NCI-H1417 (cell line): ENCODE measurements at regions not wholly inside any gene's neighbourhood (a gene's known extent, or its start where the extent isn't known, plus 50 kb on each side); places are given as distances from the start of the nearest gene placed in this dataset.
"Not testable (repeated sequence)": the region's sequence is repeated elsewhere in the genome, so short reads cannot be mapped to it uniquely, and the experiment has no call there.

ENCODE experiments used
- DNase-seq, 3 experiments: peaks; one replicate each; lab custom pipeline; 2025; lab: John Stamatoyannopoulos, UW

DNA sequence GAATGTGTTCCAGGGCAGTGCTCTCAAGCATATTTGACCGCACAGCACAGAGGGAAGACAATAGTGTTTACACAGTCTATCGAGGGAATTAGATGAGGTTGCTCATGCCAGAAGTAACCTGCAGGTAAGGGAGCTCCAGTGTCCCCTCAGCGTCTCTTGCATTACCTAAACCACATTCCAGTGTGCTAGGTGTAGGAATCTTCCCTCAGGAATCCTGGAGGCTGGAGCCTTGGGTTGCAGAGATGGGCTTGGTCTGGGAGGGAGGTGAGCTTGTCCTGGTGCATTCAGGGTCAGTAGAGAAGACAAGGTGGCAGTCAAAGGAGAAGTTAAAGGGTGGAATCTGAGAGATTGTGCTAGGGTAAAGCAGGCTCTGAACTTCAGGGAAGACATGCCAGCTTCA is 56.3 kb downstream of the SOX14 start:
- no peak for DNase-seq

DNA sequence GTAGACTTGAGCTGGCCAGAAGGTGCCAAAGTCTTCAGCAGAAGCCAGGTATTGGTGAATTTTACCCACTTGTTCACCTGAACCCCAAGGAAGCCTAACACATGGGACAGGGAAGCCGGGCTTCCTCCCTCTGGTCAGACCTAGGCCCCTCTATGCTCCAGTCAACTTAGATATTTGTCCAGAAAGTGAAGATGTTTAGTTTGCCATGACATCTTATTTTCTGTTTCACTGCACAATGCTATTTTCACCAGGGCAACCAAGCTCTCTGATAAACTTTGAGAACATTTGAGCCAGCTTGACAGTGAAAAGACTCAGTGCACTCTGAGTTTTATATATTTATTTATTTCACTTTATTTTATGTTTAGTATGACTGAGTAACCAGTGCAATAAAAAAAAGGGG is 71.0 kb downstream of the SOX14 start:
- no peak for DNase-seq

DNA sequence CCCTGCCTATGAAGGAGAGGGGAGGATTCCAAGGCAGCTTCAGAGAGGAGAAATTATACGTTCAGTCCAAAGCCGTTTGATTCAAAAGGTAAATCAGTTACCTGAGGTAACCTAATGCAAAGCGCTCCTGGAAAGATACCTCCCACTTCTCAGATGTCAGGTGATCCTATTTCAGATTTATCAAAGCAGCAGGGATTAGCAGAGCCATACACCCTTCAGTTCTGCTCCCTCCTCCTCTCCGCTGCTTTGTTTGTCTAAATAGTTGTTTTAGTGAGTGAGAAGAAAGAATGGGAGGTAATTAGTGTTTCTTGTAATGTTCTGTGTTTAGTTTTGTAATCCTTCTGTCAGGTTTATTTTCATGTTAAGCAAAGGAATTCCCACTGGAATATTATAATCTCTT is 81.1 kb downstream of the SOX14 start:
- DNase-seq = no peak

DNA sequence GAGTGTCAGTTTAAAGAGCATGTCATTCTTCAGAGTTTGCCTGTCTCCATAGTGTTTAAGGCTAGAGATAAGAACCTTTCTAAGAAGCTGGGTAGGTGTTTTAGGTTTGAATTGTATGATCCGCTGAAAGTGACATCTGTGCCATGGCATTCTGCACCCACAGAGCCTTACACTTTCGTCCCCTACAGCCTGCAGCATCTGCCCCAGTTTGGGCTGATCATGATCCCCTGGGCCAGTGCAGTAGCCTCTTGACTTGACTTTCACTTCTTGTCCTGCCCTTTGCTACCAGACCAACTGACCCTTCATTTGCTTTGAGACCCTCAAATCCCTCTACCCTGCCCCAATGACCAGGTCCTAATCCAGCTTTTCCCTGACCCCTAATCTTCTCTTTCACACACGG is 81.6 kb downstream of the SOX14 start:
- DNase-seq = no peak

DNA sequence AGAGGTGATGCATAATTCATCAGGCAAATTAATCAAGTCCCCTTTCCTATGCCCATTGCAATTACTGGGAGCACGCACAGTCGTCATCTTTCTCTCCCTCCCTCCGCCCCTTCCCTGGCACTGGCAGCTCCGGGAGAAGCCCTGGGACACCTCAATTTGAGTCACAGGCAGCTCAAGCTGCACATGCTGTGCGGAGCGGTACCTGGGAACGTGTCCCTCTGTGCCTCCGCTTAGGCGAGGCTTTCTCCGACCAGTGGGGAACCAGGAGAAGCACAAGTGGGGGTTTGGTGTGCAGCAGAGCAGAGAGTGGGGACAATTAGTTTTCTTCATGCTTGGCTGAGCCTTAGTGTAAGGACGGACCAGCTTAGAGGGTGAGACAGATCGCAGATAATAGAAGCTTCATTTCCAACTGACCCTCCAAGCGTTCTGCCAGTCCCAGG is 88.3 kb downstream of the SOX14 start:
- no peak for DNase-seq

DNA sequence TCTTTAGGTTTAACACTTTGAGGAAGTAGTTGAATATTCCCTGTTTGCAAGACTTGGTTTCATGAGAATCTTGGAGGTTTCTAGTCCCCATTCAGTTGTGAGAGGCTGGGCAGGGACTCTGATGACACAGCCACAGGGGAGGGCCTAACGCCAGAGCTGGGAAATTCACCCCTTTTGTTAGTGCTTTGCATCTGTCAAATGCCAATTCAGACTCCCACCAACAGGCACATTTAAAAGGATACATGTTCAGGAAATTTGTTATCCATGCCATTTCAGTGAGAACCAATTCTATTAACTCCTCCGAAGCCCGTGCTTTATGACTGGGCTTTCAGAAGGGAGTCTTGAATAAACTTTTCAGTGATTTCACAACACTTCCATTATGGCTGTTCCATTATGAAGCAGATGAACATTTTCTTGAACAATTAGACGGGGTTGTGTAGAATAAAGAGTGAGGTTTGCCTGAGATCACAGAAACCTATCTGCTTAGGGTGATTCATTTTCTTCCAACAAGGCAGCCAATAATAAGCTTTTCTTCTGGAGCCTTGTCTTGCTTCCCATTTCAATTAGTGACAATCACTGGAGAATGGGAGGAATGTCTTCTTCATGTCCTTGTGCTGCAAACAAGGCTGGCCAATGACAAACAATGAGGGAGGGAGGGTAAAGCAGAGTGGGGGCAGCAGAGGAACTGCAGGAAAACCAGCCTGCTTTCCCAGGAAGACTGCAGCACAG is 90.6 kb downstream of the SOX14 start:
- no peak for DNase-seq

DNA sequence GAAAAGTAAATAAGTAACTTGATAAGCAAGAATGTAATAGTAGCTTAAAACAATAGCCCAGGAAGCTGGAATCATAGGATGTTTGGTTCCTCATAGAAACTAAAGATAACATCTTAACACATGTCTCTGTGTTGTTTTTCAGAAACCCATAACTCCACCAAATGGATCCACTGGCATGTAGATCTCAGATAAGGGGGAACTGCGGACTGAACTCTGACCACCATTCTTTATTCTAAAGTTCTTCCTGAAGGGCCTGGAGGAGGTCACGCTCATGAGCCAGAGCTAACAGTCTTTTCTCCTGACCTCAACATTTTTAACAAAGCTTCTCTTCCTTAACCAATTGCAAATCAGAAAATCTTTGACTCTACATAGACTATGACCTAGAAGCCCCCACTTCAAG is 101.9 kb downstream of the SOX14 start:
- no peak for DNase-seq

DNA sequence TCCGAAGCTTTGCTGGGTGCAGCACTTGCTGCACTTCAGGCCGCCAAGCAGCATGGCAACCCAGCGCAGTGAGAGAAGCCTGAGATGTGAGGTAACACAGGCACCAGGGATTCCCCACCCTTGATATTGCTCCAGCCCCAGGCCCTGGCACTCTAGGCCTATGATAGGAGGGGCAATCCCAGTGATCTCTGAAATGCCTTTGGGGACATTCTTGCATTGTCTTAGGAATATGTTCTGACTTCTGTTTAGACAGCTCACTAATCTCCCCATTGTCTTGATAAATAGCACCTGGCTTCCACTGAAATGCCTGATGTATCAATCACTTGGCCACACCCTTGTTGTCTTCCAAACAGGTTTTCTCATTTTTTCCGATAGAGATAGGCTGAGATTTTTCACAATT is 102.8 kb downstream of the SOX14 start:
- DNase-seq = no peak

DNA sequence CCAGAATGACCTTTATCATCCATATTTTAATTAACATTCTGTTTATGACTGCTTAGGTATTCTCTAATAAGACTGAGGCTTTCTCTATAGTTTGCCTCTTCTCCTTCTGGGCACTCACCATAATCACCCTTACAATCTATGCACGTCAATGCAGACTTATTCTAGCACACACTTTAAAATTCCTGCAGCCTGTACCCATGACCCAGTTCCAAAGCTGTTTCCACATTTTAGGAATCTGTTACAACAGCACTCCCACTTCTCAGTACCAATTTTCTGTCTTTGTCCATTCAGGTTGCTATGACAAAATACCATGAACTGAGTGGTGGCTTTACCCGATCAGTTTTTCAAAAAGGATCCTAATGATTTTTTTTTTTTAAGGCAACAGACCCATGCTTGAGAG is 103.5 kb downstream of the SOX14 start:
- DNase-seq = no peak

DNA sequence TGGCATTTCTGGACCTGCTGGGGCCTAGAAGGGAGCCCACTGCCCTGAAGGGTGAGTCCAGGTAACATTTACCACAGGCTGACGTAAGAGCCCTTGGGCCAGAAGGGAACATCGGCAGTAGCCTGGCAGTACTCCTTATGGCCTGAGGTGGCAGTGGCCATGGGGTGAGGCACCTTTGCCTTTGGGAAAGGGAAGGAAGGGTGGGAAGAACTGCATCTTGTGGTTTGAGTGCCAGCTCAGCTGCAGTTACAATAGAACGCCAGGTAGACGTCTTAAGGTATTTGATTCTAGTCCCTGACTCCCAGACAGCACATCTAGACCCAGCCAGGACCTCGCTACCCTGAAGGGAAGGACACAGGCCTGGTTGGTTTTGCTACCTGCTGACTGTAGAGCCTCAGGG is 104.9 kb downstream of the SOX14 start:
- no peak for DNase-seq

DNA sequence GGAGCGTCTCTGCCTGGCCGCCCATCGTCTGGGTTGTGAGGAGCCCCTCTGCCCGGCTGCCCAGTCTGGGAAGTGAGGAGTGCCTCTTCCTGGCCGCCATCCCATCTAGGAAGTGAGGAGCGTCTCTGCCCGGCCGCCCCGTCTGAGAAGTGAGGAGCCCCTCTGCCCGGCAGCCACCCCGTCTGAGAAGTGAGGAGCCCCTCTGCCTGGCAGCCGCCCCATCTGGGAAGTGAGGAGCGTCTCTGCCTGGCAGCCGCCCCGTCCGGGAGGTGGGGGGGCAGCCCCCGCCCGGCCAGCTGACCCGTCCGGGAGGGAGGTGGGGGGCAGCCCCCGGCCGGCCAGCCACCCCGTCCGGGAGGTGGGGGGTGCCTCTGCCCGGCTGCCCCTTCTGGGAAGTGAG is 108.5 kb downstream of the SOX14 start:
- DNase-seq = not testable (repeated sequence)

DNA sequence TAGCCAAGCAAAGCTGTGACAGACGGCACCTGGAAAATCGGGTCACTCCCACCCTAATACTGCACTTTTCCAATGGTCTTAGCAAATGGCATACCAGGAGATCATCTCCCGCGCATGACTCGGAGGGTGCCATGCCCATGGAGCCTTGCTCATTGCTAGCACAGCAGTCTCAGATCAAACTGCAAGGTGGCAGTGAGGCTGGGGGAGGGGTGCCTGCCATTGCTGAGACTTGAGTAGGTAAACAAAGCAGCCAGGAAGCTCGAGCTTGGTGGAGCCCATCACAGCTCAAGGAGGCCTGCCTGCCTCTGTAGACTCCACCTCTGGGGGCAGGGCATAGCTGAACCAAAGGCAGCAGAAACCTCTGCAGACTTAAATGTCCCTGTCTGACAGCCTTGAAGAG is 113.1 kb upstream of the CLDN18 start:
- DNase-seq = not testable (repeated sequence)

DNA sequence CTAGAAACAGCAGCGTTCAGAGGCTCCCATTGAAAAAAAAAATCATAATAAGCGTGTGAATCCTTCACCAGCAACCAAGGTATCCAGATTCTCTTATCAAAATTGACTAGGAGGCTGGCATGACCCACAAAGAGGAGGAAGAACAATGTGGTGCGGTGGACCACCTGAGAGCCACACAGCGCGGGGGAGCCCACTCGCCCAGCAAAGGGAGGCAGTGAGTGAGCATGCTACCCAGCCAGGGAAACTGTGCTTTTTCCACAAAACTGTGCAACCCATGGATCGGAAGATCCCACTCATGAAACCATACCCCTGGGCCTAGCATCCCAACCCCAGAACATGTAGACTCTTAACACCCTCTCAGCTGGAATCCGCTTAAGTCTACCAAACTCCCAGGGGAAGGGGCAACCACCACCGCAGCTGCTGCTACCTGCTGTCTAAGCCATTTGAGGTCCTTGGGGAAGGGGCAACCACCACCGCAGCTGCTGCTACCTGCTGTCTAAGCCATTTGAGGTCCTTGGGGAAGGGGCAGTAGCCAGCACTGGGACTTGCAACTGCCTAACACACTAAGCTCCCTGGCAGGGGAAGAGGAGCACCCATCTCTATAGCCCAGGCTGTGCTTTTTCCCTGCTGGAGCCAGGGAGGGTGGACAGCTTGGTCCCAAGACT is 102.8 kb upstream of the CLDN18 start:
- no peak for DNase-seq

DNA sequence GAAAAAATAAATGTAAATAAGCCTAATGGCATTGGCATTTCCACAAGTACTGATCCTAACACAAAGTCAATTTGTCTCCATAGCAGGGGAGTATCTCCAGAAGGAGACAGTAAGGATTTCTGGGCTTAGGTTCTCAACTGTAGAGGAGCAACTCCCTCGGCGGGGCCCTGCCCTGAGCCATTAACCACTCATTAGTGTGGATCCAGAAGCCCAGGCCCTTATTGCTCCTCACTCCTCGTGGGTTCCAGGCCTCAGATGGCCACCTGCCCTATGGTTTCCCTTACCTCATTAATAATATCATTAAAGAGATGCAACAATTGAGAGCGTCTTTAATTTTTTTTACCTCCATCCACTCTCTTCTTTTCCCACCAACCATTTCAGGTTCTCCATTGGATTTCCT is 85.3 kb upstream of the CLDN18 start:
- no peak for DNase-seq

DNA sequence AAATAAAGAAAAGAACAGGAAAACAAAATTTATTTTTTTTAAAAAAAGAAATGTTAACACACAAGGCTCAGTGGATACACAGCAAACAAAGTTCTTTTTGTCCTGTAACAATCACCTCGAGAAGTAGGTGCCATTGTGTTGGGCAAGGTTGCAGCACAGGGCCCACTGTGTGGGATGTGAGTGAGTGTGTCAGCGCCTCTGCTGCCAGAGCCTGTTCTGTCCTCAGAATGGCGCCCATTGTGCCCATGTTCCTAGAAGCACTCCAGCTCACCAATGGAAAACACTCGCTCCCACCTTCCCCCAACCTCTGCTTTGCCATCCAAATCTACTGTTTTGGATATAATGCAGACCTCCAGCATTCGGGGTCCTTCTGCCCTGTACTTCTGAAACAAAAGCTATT is 84.9 kb upstream of the CLDN18 start:
- no peak for DNase-seq

DNA sequence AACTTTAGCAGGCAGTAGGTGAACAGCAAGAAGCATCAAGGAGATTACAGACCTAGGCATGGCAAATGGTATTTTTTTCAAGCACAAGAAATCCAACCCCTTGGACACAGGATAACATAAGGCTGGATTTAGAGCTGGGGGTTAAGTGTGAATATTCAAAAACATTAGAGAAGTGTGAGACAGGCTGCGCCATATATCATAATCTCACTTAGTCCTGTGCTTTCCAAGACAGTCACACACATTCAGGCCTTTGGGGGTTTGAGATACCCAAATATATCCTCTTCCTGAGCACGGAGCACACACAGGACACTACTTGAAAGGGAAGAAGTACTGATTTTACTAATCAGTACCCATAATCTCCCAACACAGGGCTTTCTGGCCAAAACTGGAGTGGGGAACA is 83.0 kb upstream of the CLDN18 start:
- DNase-seq = no peak

DNA sequence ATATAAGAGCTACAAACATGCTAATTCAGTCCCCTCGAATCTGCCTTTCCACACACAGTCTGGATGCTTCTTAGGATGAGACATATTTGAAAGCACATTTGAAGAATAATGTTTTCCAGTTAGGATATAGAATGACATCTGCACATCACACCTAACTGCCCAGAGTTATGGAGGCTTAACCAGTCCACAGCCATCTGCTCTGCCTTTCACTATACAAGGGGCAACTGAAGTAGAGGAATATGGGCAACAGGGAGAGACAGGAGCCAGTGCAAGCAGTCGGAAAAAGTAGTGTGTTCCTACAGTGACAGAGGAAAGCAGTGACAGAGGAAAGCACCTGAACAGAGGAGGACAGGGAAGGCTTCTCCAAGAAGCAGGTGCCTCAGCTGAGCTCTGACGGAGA is 79.0 kb upstream of the CLDN18 start:
- no peak for DNase-seq

DNA sequence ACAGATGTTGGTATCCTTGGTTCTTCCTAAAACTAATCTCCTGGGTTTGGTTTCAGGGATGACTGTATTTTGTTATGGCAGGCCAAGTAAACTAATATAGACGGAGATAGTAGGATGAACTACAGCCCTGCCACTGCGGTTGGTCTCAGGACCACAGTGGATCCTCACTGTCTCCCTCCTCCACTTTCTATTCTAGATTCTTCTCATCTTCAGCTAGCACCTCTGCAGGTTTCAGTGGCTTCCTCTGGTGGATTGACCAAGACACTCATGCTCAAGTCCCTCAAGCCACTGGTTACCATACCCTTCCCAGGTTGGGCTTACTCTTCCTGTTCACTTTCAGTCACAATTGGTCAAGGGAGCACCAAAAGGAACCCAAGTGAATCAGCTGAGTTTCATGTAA is 71.1 kb upstream of the CLDN18 start:
- no peak for DNase-seq

DNA sequence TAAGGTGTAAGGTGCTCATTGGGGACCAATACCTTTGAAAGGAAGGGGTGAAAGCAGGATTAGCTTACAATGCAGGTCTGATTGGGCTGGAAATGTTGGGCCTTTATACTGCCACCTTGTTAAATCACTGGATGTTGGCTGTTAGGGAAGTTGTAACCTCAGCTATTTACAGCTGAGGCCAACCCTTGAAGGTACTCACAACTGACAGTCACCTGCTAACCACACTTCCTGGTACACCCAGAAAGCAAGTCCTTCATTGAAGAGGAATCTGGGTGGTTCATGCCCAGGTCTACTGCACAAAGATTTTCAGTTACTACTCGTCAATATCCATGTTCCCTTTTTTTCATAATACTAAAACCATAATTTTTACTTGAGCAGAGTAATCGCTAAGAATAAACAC is 65.4 kb upstream of the CLDN18 start:
- no peak for DNase-seq

DNA sequence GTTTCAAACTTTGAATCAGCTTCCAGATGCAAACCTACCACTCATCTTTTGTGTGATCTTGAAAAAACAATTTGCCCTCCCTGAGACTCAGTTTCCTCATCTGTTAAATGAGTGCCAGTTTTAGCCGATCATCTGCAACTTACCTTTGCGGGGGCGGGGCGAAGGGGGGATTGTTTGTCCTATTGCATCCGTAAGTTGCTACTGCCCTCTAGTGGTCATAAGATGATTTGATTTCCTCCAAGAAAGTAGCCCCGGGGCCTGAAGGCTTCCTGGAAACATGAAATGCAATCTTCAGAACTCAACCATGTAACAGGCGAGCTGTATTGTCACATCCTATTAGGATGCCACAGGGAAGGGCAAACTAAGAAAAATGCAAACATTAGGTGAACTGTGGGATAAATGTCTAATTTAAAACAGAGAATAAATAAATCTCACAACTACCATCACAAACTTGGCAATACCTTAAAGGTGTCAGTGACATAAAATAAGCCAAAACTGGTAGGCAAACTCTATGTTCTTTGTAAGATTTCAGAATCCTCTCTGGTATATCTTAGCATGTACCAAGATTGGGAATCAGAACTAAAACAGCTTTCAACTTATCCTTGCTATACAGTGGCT is 63.5 kb upstream of the CLDN18 start:
- peak; percentile 61 to 87 (median 66) for DNase-seq

DNA sequence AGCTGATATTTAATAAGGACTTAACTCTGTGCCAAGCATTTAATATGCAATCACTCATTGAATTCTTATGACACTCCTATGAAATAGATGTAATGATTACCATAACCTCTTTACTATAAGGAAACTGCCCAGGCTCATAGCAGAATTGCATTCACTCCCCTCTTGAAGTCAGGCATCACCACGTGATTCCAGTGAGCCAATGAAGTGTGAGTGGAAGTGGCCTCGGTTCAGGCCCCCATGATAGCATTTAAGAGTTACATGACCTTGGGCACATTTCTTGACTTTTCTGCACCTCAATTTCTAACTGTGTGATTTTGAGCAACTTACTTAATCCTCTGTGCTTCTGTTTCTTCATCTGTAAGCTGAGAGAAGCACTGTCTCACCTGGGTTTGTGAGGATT is 62.8 kb upstream of the CLDN18 start:
- no peak for DNase-seq

DNA sequence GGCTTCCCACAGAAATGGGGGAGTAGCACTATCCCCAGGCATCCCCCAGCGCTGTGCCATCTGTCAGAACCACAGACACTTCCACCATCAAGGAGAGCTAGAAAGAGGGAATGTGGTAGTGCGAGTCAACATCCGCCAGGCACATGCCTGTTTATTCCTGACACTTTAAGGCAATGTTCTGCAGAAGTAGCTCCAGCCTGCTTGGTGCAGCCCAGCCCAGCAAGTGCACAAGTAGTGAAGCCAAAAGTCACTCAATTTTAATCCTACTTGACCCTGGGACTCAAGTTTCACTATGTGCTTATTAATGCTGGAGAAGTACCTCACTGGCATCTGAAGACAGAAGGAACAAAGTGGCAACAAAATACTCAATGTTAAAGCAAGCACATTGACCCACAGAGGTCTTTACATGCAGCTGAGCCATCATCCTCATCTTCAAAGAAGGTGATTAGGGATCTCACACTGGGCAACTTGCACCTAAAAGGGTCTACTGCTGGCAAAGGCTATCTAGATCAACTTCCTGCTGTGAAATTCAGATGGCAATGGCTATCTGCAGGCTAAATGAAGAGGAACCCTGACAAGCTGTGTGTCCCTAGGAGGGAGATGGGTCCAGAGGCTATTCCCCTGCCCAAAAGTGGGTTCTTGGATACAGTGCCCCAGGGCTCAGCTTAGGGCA is 61.4 kb upstream of the CLDN18 start:
- peak in 1 of 3 experiments; percentile 3 for DNase-seq

DNA sequence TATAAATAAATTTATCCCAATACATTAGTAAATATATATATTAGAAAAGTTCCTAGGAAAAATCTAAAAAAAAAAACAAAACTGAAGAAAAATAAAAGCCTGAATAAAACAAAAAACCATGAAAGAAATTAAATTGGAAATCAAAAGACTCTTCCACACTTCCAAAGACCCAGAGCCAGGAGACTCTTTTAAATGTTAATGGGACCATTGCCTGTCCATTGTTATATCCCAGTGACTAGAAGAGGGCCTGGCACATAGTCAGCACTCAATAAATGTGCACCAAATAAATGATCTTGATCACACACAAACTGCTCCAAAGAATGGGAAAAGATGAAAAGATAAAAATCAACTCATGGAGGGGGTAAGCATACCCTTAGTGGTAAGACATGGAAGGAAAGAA is 51.3 kb upstream of the CLDN18 start:
- DNase-seq = no peak
